Inferior parietal cortex (tissue), 1 donor: ENCODE measurements at regions not wholly inside any gene's neighbourhood (a gene's known extent, or its start where the extent isn't known, plus 50 kb on each side); places are given as distances from the start of the nearest gene placed in this dataset.
"Not testable (repeated sequence)": the region's sequence is repeated elsewhere in the genome, so short reads cannot be mapped to it uniquely, and the experiment has no call there.

ENCODE experiments used
- DNase-seq: peaks from one replicate; pipeline ENCODE4 v3.0.0-alpha.2; 2016; ENCODE audit errors: extremely low spot score

GRCh38 chr11:71383461-71383860 is 64.7 kb downstream of the DHCR7 start:
- DNase-seq: no peak

DNA sequence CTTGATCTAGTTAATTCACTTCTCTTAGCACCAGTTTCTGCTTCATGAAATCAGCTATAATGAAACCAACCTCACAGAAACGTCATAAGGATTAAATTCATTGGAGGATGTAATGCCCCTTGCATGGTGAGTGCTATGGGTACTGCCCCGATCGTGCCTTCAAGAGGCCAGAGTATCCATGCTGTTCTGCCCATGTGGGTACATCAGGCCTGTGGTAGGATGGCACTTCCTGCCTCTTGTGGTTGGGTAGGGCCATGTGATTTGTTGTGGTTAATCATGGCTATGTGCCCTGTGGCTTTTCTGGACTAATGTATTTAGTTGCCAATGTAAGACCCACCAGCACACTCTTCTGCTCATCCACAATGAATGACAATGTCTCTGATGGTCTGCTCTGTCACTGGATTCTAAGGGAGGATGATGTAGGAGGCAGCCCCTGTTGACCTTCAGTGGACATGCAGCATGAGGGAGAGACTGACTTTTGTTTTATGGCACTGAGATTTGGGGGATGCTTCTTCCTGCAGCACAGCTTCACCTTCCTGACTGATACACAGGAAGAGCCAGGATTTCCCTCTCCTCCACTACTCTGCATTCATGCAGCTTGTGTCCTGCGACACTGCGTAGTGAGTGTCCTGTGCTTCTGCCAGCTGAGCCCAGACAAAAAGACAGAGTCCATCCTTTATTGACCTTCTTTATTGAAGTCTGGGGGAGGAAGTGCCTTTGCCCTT is 66.2 kb downstream of the DHCR7 start:
- no peak for DNase-seq

DNA sequence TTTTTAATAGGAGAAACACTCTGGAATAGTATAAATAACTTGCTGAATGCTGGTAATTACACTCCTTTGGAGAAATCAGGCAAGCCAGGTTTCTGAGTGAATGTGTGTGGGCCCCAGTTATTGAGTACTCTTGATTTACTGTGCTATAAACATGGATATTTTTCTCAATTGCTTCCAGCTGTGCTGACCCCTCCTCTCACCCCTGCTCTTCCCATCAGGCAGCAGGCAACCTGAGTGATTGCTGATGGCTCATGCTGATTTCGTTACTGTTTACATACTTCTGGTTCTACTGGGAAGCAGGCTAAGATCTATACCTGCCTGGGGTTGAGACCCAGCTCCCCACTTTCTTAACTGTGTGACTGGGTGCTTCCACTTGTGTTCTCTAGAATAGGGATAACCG is 68.5 kb downstream of the DHCR7 start:
- no peak for DNase-seq

DNA sequence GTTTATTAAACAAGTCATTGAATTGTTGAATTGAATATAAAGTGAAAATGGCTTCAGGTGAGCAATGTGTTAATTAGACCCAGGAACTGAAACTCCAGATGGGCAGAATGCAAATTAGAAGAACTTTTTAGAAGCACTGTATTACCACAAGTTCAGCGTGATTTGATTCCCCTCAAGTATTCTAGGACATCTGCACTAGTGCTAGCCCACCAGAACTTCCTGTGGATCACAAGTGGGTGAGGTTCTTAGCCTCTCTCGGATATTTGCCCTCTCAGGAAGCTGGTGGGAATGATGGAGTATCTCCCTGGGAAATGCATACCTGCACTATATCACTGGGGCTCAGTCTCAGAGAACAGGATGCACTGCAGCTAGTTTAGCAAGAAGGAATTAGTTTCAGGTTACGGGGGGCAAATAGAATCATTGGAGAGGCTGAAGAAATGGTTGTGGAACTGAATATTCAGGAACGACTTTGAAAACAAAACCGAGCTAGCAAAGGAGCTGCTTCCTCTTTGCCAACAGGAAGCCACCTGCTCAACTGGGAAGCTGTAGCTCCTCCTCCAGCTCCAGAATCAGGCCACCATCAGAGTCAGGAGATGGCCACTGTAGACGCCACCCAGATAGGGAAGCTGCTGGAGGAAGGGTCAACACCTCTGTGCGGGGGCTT is 74.3 kb downstream of the DHCR7 start:
- no peak for DNase-seq

GRCh38 chr11:71372693-71373657 is 75.2 kb downstream of the DHCR7 start:
- peak; percentile 72 for DNase-seq

DNA sequence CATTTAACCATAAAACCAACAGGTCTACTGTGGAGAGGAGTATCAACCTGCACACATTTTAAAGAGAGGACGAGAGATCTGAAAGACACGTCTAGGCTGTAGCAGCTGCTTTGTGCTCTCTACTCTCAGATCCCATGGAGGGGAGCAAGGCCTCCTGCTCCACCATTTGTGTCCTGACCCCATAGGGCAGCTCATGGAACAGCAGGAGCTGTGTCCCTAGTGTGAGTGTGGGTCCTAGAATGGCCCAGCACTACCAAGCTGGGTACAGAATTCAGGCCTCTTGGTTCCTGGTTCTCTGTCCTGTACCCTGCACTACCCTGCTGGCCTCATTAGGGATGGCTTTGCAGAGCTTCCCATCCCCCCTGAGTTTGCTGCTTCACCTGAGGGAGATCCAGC is 76.5 kb downstream of the DHCR7 start:
- DNase-seq: no peak

- no peak for DNase-seq
Observed at GRCh38 chr11:71370895-71371673, 77.1 kb downstream of the DHCR7 start.

DNA sequence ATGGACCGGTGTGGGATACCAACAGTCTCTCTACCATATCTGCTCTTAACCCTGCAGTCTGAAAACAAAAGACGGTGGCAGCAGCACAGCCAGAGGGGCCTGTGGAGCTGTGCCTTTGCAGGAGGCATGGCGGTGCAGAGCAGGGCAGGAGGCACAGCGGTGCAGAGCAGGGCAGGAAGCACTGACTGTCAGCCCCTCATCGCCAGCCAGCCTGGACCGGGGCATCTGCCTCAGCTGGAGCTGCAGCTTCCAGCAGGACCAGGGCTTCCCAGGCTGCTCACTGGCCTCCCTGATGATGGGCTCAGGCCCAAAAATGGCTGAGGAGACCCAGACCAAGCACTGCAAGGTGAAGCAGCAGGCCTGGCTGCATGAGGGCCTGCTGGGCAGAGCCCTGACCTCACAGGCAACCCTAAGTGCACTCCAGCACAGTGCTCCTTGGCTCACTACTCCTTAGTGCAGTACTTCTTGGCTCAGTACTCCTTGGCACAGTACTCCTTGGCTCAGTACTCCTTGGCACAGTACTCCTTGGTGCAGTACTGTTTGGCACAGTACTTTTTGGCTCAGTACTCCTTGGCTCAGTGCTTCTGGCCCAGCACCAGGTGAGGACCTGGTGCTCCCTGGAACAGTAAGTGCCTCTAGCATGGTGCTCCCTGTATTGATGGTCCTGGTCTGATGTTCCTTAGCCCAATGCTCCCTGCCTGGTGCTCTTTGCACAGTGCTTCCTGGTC is 78.0 kb downstream of the DHCR7 start:
- DNase-seq: no peak

DNA sequence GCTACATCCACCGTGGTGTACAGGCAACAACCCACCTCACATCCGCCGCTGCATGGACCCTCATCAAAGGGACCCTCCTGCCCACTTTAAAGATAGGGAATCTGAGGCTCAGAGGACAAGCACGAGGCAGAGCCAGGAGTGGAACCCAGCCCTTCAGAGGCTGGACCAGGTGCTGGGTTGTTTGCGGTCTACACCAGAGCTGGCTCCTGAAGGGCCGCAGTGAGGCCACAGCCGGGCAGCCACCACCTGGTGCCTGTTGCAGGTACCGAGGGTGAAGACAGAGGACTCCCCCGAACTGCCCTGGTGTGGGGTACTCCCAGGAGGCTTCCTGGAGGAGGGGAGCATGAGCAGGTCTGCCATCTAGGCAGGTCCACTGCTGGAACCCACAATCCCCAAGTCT is 78.8 kb downstream of the DHCR7 start:
- DNase-seq: no peak

DNA sequence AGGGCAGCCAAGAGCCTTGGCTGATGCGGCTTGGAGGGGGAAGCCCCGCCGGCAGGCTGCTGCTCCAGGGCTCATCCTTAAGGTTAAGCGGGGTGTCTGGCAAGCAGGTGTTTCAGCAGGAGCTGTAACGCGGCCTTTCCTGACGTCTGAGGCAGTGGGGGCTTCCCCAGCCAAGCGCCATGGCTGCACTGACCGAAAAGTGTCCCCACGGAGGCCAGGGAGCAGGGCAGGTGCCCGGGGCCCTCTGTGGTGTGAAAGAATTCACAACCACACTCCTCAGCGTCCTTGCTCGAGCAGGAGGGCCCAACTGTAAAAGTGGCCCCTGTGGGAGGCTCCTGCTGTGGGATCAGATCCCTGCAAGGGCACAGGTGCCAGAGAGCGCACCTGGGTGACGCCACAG is 79.2 kb downstream of the DHCR7 start:
- DNase-seq: no peak

GRCh38 chr11:71367756-71368155 is 80.4 kb downstream of the DHCR7 start:
- no peak for DNase-seq

- DNase-seq: not testable (repeated sequence)
Observed at GRCh38 chr11:71367276-71367675, 80.9 kb downstream of the DHCR7 start.

GRCh38 chr11:71366076-71366475 is 82.1 kb downstream of the DHCR7 start:
- no peak for DNase-seq

GRCh38 chr11:71365626-71366025 is 82.6 kb downstream of the DHCR7 start:
- DNase-seq: no peak

DNA sequence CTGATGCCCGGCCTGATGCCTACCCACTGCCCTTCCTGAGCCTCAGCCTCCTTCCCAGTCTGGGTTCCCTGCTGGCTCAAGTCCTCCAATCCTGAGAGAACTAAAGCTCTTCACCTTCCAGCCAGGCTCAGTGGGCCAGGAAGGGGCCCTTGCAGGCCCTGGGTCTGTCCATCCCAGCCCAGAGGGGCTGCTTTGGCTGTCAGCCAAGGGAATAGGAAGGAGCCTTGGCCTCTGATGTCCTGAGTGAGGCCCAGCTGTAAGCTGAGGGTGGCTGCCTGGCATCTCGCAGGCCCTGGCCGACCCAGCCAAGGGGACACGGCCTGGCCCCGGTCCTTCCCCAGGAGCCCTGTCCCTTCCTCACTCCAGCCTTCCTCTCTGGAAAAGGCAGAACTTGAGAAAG is 83.4 kb downstream of the DHCR7 start:
- no peak for DNase-seq

DNA sequence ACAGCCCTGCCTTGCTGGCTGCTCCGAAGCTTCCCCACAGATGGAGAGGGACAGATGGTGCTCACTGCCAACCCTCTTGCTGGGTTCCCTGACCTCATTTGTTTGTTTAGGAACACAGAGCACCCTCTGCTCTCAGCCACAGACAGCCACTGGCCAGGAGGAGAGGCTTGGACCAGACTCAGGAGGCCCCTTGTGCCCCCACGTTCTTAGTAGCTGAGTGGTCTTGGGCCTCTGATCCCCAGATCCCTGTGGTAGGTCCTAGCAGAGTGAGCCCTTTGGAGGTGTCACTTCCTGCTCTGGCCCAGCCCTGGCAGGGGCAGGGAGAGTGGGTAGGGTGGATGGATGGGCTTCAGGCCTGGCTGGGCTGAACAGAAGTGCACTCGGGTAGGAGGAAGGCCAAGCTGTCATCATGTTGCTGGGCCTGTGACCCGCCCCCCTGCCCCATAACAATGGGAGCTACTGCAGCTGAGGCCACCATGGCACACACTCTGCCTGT is 84.0 kb downstream of the DHCR7 start:
- DNase-seq: no peak

DNA sequence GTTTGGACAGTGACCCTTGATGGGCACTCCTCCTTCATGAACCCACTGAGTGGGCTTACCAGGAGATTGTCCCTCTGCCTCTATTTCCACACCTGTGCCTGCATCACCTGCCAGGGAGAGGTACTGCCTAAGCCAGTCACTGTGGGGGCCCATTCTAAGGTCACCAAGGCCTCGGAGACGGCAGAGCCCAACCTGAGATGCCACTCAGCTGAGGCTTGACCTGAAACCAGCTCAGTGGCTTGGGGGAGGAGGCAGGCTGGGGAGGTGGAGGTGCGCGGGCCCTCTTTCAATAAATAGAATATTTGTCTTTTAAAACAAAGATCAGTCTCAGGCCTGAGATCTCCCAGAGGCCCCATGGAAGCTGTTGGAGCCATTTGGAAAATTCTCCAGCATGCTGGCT is 84.5 kb downstream of the DHCR7 start:
- DNase-seq: no peak

- DNase-seq: no peak
Observed at GRCh38 chr11:71358963-71359567, 89.1 kb downstream of the DHCR7 start.

DNA sequence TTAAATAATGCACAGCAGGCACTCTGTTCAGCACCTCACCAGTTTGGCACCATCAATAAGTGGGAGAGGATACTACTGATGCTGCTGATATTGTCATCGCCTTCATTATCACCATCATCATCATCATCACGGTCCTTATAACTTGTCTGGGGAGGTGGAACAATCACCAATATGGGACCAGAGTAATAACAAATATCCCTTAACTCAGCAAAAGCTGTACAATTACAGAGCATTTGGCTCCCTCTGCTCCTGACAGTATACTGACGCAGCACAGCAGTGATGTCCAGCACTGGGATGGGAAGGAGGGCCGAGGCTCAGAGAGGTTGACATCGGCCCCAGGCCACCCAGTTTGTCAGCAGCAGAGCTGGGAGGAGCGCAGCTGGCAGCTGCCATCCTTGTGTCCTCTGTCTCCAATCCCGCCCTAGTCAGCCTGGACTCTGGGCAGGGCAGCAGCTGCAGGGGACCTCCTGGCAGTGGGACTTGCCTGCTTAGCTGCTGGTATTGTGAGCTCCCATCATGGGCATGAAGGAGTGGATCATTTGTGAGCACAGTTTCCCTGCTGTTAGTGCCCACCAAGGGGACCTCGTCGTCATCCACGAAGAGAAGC is 90.0 kb downstream of the DHCR7 start:
- no peak for DNase-seq

DNA sequence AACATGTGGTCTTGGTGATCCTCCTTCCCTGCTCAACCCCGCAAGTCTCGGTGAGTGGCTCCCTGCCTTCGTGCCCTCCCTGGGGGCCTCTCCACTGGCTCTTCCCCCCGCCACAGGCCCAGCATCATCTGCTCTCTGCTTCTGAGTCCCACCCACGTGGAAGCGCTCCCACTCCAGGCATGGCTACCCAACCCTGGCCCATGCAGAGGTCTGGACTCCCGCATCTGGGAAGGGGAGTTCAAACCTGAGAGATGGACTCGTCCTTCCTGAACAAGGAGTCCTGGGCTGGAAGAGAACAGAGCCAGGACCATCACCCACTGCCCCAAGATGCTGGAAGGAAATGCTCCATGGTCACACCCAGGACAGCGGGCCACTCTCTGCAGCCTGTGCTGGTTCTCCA is 90.8 kb downstream of the DHCR7 start:
- no peak for DNase-seq
